ENCODE measurements at regions not wholly inside any gene's neighbourhood (a gene's known extent, or its start where the extent isn't known, plus 50 kb on each side); places are given as distances from the start of the nearest gene placed in this dataset.

DNA sequence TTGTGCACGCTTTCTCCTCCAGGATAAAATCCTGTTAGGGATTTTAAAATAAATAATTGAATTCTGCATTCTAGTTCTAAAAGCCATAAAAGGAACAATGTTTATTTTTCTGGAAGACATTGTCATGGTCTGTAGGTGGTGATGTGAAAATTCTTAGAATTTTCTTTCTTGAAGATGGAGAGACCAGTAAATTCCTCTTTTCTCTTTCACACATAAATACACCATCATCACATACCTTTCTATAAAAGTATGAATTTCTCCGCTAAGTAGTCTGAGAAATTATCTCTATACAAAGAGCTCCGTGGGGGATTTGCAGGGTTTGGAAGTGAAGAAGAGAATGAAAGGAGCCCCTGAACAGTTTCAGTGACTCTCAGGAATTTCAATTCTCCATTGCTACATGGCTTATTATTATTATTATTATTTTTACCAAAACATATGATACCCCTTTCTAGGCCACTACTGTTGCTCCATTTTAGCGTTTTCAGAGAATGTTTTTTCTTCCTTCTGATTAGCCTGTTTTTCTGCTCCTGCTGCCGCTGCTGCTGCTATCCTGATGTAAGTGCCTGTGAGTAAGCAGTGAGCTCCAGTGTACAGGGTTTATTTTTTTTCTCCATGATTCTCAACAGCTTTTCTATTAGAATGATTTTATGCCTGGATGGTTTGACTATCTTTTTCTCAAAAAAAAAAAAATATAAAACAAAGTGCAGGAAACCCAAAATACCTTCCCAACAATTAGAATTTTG, 145.8 kb downstream of the SAMD5 start:
- TF ChIP-seq ZBTB7A (IDR thresholded peaks at IDR 0.05; ENCODE audit: low read depth): no peak
- TF ChIP-seq TEAD4 (IDR thresholded peaks at IDR 0.05): no peak
- TF ChIP-seq CEBPB (IDR thresholded peaks at IDR 0.05): no peak
- TF ChIP-seq EGR1 (IDR thresholded peaks at IDR 0.05): no peak
- TF ChIP-seq CREB1 (IDR thresholded peaks at IDR 0.05; ENCODE audit: low read depth): no peak
- no peak for TF ChIP-seq EP300 (IDR thresholded peaks at IDR 0.05; ENCODE audit: borderline replicate concordance)
- TF ChIP-seq, protein P1, sequence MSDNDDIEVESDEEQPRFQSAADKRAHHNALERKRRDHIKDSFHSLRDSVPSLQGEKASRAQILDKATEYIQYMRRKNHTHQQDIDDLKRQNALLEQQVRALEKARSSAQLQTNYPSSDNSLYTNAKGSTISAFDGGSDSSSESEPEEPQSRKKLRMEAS (IDR thresholded peaks at IDR 0.05): no peak
- TF ChIP-seq RAD21 (IDR thresholded peaks at IDR 0.05; ENCODE audit: low read depth): no peak
- TF ChIP-seq, protein P2, sequence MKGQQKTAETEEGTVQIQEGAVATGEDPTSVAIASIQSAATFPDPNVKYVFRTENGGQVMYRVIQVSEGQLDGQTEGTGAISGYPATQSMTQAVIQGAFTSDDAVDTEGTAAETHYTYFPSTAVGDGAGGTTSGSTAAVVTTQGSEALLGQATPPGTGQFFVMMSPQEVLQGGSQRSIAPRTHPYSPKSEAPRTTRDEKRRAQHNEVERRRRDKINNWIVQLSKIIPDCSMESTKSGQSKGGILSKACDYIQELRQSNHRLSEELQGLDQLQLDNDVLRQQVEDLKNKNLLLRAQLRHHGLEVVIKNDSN (IDR thresholded peaks at IDR 0.05): no peak
- no peak for TF ChIP-seq YY1 (IDR thresholded peaks at IDR 0.05; ENCODE audit: low read depth)
- TF ChIP-seq, protein P3, sequence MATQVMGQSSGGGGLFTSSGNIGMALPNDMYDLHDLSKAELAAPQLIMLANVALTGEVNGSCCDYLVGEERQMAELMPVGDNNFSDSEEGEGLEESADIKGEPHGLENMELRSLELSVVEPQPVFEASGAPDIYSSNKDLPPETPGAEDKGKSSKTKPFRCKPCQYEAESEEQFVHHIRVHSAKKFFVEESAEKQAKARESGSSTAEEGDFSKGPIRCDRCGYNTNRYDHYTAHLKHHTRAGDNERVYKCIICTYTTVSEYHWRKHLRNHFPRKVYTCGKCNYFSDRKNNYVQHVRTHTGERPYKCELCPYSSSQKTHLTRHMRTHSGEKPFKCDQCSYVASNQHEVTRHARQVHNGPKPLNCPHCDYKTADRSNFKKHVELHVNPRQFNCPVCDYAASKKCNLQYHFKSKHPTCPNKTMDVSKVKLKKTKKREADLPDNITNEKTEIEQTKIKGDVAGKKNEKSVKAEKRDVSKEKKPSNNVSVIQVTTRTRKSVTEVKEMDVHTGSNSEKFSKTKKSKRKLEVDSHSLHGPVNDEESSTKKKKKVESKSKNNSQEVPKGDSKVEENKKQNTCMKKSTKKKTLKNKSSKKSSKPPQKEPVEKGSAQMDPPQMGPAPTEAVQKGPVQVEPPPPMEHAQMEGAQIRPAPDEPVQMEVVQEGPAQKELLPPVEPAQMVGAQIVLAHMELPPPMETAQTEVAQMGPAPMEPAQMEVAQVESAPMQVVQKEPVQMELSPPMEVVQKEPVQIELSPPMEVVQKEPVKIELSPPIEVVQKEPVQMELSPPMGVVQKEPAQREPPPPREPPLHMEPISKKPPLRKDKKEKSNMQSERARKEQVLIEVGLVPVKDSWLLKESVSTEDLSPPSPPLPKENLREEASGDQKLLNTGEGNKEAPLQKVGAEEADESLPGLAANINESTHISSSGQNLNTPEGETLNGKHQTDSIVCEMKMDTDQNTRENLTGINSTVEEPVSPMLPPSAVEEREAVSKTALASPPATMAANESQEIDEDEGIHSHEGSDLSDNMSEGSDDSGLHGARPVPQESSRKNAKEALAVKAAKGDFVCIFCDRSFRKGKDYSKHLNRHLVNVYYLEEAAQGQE (IDR thresholded peaks at IDR 0.05; ENCODE audit: low read depth): no peak
- no peak for TF ChIP-seq TCF12 (IDR thresholded peaks at IDR 0.05; ENCODE audit: low read depth)
- no peak for TF ChIP-seq FOXM1 (IDR thresholded peaks at IDR 0.05; ENCODE audit: borderline replicate concordance, low read depth)
- no peak for TF ChIP-seq NFIC (IDR thresholded peaks at IDR 0.05)

DNA sequence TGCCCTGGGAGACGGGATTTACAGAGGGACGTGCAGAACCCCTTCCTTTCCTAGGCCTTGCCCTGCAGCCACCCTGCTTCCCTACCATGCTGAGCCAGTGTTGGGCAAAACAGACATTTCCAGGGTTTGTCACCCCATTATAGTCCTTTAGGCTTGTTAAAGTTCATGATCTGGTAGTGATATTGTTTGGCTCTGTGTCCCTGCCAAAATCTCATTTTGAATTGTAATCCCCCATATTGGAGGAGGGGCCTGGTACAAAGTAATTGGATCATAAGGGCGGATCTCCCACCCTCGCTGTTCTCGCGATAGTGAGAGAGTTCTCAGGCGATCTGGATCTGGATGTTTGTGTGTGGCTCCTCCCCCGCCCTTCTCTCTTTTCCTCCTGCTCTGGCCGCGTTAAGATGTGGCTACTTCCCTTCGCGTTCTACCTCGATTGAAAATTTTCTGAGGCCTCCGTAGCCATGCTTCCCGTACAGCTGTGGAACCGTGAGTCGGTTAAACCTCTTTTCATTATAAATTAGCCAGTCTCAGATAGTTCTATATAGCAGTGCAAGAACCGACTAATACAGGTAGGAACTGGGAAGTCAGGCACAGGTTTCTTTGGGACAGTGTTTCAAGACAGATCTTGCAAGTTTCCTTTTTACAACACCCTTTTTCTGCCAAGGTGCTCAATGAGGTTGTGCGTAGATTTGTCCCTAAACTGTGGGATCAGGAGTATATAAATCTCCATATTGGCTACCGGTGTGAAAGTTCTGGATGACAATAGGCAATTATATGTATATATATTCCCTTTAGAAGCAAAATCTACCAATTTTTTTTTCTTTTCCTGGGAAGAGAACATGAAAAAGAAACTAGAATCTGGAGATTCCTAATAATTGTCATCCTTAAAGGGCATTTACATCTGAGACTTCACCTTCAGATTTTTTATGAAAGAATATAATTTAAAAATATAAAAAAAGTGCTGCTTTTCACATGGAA, 152.1 kb downstream of the SAMD5 start:
- TF ChIP-seq, protein P2 (IDR thresholded peaks at IDR 0.05): no peak

DNA sequence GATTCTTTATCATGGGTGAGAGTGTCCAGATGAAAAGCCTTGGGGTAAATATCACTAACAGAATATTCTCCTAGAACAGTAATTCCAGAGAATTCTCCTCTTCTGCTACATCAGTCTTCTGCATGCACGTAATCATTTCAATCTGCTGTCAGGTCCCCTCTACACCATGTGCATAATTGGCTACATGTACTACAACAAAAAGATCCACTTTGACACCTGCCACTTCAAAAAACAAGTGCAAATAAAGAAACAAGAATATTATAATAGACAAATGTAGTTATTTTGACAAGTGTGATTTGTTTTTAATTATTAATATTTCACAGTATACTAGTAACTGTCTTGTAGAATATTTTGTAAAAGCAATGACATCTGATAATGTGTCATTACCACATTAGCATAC, 154.2 kb downstream of the SAMD5 start:
- TF ChIP-seq, protein P1 (IDR thresholded peaks at IDR 0.05): no peak
- TF ChIP-seq TEAD4 (IDR thresholded peaks at IDR 0.05) (no peak), CREB1 (IDR thresholded peaks at IDR 0.05; ENCODE audit: low read depth) (no peak), NFIC (IDR thresholded peaks at IDR 0.05) (no peak), TCF12 (IDR thresholded peaks at IDR 0.05; ENCODE audit: low read depth) (no peak), EGR1 (IDR thresholded peaks at IDR 0.05) (no peak), RAD21 (IDR thresholded peaks at IDR 0.05; ENCODE audit: low read depth) (no peak), FOXM1 (IDR thresholded peaks at IDR 0.05; ENCODE audit: borderline replicate concordance, low read depth) (no peak), YY1 (IDR thresholded peaks at IDR 0.05; ENCODE audit: low read depth) (no peak), TAF1 (IDR thresholded peaks at IDR 0.05; ENCODE audit: low read depth) (no peak), CEBPB (IDR thresholded peaks at IDR 0.05) (no peak), ZBTB7A (IDR thresholded peaks at IDR 0.05; ENCODE audit: low read depth) (no peak), EP300 (IDR thresholded peaks at IDR 0.05; ENCODE audit: borderline replicate concordance) (no peak)
- TF ChIP-seq, protein P2 (IDR thresholded peaks at IDR 0.05): no peak
- TF ChIP-seq, protein P3 (IDR thresholded peaks at IDR 0.05; ENCODE audit: low read depth): no peak

DNA sequence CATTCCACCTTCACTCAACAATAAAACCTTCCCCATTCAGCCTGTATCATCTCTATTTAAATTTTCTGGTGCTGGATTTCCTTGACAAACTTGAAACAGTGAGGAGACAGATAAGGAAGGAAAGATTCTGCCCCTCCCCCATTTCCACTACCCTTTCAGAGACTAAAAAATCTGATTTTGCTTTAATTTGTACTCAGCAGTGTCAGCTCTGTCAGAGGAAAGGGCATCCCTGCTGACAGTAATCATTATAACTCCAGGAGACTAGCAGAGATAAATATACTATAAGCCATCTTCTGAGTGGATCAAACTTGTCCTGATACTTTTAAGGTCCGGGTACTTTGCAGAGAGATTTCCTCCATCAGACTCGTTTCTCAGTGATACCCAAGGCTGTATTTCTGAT, 155.6 kb downstream of the SAMD5 start:
- no peak for TF ChIP-seq RAD21 (IDR thresholded peaks at IDR 0.05; ENCODE audit: low read depth)
- TF ChIP-seq ZBTB7A (IDR thresholded peaks at IDR 0.05; ENCODE audit: low read depth): no peak
- no peak for TF ChIP-seq TEAD4 (IDR thresholded peaks at IDR 0.05)
- no peak for TF ChIP-seq TAF1 (IDR thresholded peaks at IDR 0.05; ENCODE audit: low read depth)

DNA sequence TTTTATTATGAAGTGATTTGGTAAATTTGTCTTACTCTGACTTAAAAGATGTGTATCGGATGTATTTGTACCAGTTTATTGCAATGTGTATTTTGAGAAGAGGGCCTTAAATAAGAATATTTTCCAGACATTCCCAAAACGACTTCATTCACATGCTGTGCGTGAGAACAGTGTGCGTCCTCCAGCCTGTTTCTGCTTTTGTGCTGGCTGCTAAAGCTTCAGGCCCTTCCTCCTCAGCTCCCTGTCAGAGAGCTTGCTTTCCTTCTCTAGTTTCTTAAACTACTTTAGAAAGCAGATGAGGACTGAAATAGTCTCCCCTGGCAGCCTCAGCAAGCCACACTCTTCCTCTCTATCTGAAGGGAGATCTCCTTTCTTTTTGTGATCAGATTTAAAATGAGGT, 157.8 kb downstream of the SAMD5 start:
- TF ChIP-seq, protein P1 (IDR thresholded peaks at IDR 0.05): no peak
- TF ChIP-seq EP300 (IDR thresholded peaks at IDR 0.05; ENCODE audit: borderline replicate concordance): no peak
- TF ChIP-seq, protein P3 (IDR thresholded peaks at IDR 0.05; ENCODE audit: low read depth): no peak
- TF ChIP-seq RAD21 (IDR thresholded peaks at IDR 0.05; ENCODE audit: low read depth): no peak
- no peak for TF ChIP-seq YY1 (IDR thresholded peaks at IDR 0.05; ENCODE audit: low read depth)
- no peak for TF ChIP-seq TCF12 (IDR thresholded peaks at IDR 0.05; ENCODE audit: low read depth)
- TF ChIP-seq TEAD4 (IDR thresholded peaks at IDR 0.05): no peak
- no peak for TF ChIP-seq EGR1 (IDR thresholded peaks at IDR 0.05)
- no peak for TF ChIP-seq NFIC (IDR thresholded peaks at IDR 0.05)
- TF ChIP-seq FOXM1 (IDR thresholded peaks at IDR 0.05; ENCODE audit: borderline replicate concordance, low read depth): no peak
- no peak for TF ChIP-seq TAF1 (IDR thresholded peaks at IDR 0.05; ENCODE audit: low read depth)
- no peak for TF ChIP-seq CREB1 (IDR thresholded peaks at IDR 0.05; ENCODE audit: low read depth)
- no peak for TF ChIP-seq CEBPB (IDR thresholded peaks at IDR 0.05)
- TF ChIP-seq, protein P2 (IDR thresholded peaks at IDR 0.05): no peak
- TF ChIP-seq ZBTB7A (IDR thresholded peaks at IDR 0.05; ENCODE audit: low read depth): no peak

Measured in Ishikawa (cell line).